ENCODE measurements at regions not wholly inside any gene's neighbourhood (a gene's known extent, or its start where the extent isn't known, plus 50 kb on each side); places are given as distances from the start of the nearest gene placed in this dataset.
"Not testable (repeated sequence)": the region's sequence is repeated elsewhere in the genome, so short reads cannot be mapped to it uniquely, and the experiment has no call there.

- no peak overlapping the region for H3K4me3 ChIP-seq (replicated peaks; ENCODE audit: low read depth, low read length)
- DNase-seq (ENCODE audit: extremely low read depth, low read depth), result no peak
- TF ChIP-seq CTCF (IDR thresholded peaks at IDR 0.05; ENCODE audit: low read depth, low read length, missing control alignments), result no peak
Observed at GRCh38 chr12:105878964-105879363, 259.8 kb downstream of the NUAK1 start.

- no peak for DNase-seq (ENCODE audit: extremely low read depth, low read depth)
- TF ChIP-seq CTCF (IDR thresholded peaks at IDR 0.05; ENCODE audit: low read depth, low read length, missing control alignments), result no peak
- no peak overlapping the region for H3K4me3 ChIP-seq (replicated peaks; ENCODE audit: low read depth, low read length)
Observed at GRCh38 chr12:105880824-105881388, 257.8 kb downstream of the NUAK1 start.

GRCh38 chr12:105882404-105882803 lies 256.4 kb downstream of the NUAK1 start:
- no peak overlapping the region for H3K4me3 ChIP-seq (replicated peaks; ENCODE audit: low read depth, low read length)
- TF ChIP-seq CTCF (IDR thresholded peaks at IDR 0.05; ENCODE audit: low read depth, low read length, missing control alignments), result no peak
- DNase-seq (ENCODE audit: extremely low read depth, low read depth), result peak; percentile 7

GRCh38 chr12:105887131-105887530 lies 251.6 kb downstream of the NUAK1 start:
- H3K4me3 ChIP-seq (replicated peaks; ENCODE audit: low read depth, low read length), result no peak overlapping the region
- TF ChIP-seq CTCF (IDR thresholded peaks at IDR 0.05; ENCODE audit: low read depth, low read length, missing control alignments), result no peak
- no peak for DNase-seq (ENCODE audit: extremely low read depth, low read depth)

GRCh38 chr12:105888696-105889095 lies 250.1 kb downstream of the NUAK1 start:
- H3K4me3 ChIP-seq (replicated peaks; ENCODE audit: low read depth, low read length), result no peak overlapping the region
- no peak for DNase-seq (ENCODE audit: extremely low read depth, low read depth)
- no peak for TF ChIP-seq CTCF (IDR thresholded peaks at IDR 0.05; ENCODE audit: low read depth, low read length, missing control alignments)

GRCh38 chr12:105892362-105892910 lies 246.3 kb downstream of the NUAK1 start:
- no peak overlapping the region for H3K4me3 ChIP-seq (replicated peaks; ENCODE audit: low read depth, low read length)
- no peak for DNase-seq (ENCODE audit: extremely low read depth, low read depth)

GRCh38 chr12:105895197-105895832 lies 243.4 kb downstream of the NUAK1 start:
- not testable (repeated sequence) for H3K4me3 ChIP-seq (replicated peaks; ENCODE audit: low read depth, low read length); DNase-seq (ENCODE audit: extremely low read depth, low read depth)

More at GRCh38 chr12:105892362-105892910, 246.3 kb downstream of the NUAK1 start:
- no peak for TF ChIP-seq CTCF (IDR thresholded peaks at IDR 0.05; ENCODE audit: low read depth, low read length, missing control alignments)
